HUES48 (cell line): ENCODE measurements at regions not wholly inside any gene's neighbourhood (a gene's known extent, or its start where the extent isn't known, plus 50 kb on each side); places are given as distances from the start of the nearest gene placed in this dataset.

ENCODE experiments used
- H3K27ac ChIP-seq: one replicate; pipeline ENCODE4 v1.7.0; 2013; ENCODE audit warnings: low read depth, low read length, inconsistent platforms
- H3K27me3 ChIP-seq: 2 replicates; pipeline ENCODE4 v1.6.1; 2013; ENCODE audit warnings: mild to moderate bottlenecking, low read length; ENCODE audit not compliant: control insufficient read depth, insufficient read depth
- H3K36me3 ChIP-seq: 2 replicates; pipeline ENCODE4 v1.6.1; 2013; ENCODE audit warnings: low read length; ENCODE audit not compliant: control insufficient read depth, insufficient read depth
- H3K4me1 ChIP-seq: 2 replicates; pipeline ENCODE4 v1.6.1; 2013; ENCODE audit warnings: mild to moderate bottlenecking, low read length; ENCODE audit not compliant: control insufficient read depth, insufficient read depth
- H3K4me3 ChIP-seq: 2 replicates; pipeline ENCODE4 v1.5.1; 2013; ENCODE audit warnings: mild to moderate bottlenecking, low read depth, low read length
- H3K9ac ChIP-seq: 2 replicates; pipeline ENCODE4 v1.6.1; 2013; ENCODE audit warnings: mild to moderate bottlenecking, low read depth, low read length, moderate library complexity
- H3K9me3 ChIP-seq: 2 replicates; pipeline ENCODE4 v1.6.1; 2013; ENCODE audit warnings: low read length; ENCODE audit not compliant: control insufficient read depth, insufficient read depth

DNA sequence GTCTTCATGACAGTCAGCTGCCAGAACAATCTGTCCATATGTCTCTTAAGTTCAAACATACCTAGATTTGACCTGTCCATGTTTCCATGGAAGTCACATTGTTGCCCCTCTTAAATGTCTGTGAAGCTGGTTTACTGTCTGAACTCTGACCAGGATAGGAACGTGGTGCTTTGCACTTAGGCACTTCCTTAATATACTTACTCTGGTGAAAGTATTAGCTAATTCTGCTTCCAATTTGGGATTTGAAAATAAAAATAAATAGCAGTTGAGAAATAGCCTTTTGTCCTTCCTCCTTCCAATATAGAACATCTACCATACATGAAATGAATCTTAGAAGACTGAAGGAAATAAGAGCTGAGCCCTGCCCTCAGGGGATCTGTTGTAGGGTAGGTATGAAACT, 524.5 kb upstream of the CLINT1 start:
- H3K4me3 ChIP-seq: no peak overlapping the region
- no peak overlapping the region for H3K27ac ChIP-seq
- no peak overlapping the region for H3K9ac ChIP-seq
- no peaks in the 10 kb centered on the region for H3K36me3 ChIP-seq
- peaks cover 7% of the 10 kb centered on the region for H3K4me1 ChIP-seq
- no peaks in the 10 kb centered on the region for H3K27me3 ChIP-seq
- no peaks in the 10 kb centered on the region for H3K9me3 ChIP-seq

DNA sequence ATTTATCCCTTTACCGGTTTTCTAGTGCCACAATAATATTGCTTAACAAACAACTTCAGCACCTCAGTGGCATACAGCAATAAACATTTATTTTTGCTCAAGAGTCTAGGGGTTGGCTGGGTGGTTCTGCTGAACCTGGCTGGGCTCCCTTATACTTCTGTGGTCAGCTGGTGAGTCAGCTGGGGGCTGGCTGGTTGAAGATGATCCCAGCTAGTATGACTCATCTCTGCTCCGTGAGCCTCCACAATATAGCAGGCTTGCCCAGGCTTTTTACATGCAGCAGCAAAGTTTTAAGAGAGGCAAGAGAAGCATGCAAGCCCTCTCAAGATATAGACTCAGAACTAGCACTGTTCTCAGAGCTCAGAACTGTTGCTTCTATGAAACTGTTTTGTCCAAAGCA, 523.5 kb upstream of the CLINT1 start:
- Histone ChIP-seq H3K9me3 (no peaks in the 10 kb centered on the region; the same call in 1 of the 2 replicates), H3K36me3 (no peaks in the 10 kb centered on the region), H3K4me3 (no peak overlapping the region), H3K27ac (peak overlapping the region; percentile 42), H3K9ac (no peak overlapping the region), H3K4me1 (peaks cover 7% of the 10 kb centered on the region), H3K27me3 (no peaks in the 10 kb centered on the region)

DNA sequence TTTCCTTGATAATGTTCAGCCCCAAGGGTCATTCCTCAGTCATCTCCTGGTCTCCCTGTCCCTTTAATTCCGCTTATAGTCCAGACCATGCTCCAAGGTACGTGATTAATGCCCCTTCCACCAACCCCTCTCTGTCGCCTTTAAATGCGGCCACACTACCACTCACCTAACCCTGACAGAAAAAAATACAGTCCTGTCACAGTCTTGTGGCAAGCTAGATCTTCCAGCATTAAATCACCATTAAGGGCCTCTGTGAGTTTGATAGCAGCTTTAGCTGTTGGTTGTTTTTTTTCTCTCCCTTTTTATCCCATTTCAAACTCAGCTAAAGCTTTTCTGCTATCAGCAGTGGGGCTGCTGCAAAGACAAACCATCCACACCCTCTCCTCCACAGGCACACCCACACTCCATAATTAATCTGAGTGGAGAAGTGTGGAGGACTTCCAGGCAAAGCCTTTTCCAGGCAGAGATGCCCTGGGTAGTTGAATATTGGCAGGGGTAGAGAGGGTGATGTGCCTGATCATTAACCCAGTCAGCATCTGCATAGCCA, 522.7 kb upstream of the CLINT1 start:
- Histone ChIP-seq H3K27ac (no peak overlapping the region), H3K9ac (no peak overlapping the region), H3K4me1 (peaks cover 7% of the 10 kb centered on the region), H3K27me3 (no peaks in the 10 kb centered on the region), H3K9me3 (no peaks in the 10 kb centered on the region; the same call in 1 of the 2 replicates), H3K4me3 (no peak overlapping the region), H3K36me3 (no peaks in the 10 kb centered on the region)

DNA sequence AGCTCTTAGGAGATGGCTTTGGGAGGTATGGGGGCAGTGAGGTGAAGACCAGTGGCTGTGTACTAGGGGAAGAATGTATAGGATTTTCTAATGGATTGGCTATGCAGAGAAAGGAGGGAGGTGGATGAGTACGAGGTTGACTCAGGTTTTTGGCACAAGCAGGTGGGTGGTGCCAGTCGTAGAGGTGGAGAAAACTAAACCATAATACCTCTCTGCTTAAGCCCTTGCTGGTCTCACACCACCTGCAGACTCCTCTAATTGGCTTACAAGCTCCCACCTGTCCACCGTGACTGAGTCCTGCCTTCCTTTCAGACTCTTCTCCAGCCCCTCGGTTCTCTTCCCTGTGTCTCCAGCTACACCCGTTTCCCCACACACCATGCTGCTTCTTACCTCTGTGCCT, 521.7 kb upstream of the CLINT1 start:
- Histone ChIP-seq H3K27me3 (no peaks in the 10 kb centered on the region), H3K4me1 (peaks cover 7% of the 10 kb centered on the region), H3K9me3 (no peaks in the 10 kb centered on the region; the same call in 1 of the 2 replicates), H3K9ac (no peak overlapping the region), H3K4me3 (no peak overlapping the region), H3K27ac (no peak overlapping the region), H3K36me3 (no peaks in the 10 kb centered on the region)

DNA sequence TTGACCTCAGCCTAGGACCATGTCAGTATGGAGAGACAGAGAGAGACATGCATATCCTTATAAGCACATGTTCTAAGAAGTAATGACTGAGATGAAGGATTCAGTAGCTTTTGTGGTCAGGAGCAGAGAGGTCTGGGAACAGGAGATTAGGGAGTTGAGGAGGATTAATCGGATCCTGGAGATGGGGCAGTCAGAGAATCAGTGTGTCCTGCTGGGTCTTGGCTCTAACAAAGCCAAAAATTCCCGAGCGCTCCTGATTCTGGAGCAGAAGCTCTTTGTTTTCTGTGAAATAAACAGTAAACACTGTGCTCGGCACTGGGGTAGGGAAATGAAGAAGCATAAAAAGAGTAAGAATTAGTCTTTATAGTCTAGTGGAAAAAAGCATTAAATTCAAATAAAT, 520.0 kb upstream of the CLINT1 start:
- Histone ChIP-seq H3K4me3 (no peak overlapping the region), H3K4me1 (peaks cover 7% of the 10 kb centered on the region), H3K27ac (no peak overlapping the region), H3K9me3 (no peaks in the 10 kb centered on the region; the same call in 1 of the 2 replicates), H3K9ac (no peak overlapping the region), H3K36me3 (no peaks in the 10 kb centered on the region), H3K27me3 (no peaks in the 10 kb centered on the region)

DNA sequence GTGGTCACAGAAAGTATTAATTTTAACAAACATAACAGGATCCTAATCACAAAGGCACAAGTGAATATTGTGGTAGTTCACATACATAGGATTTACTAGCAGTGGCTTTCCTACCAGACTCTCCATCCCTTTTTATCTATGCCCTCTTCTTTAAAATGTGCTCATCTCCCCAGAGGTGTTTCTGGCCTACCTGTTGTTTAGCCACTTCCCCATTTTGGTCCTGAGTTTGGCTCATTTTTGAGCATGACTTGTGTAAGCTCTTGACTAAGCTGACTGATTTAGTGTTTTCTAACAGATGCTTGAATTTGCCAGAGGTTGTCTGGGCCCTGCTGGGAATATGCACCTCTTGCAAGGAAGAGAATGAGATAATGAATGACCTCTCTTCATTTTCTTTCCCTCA, 517.7 kb upstream of the CLINT1 start:
- Histone ChIP-seq H3K4me1 (peaks cover 3% of the 10 kb centered on the region; the same call in 1 of the 2 replicates), H3K36me3 (no peaks in the 10 kb centered on the region), H3K9me3 (no peaks in the 10 kb centered on the region; the same call in 1 of the 2 replicates), H3K27me3 (no peaks in the 10 kb centered on the region), H3K27ac (no peak overlapping the region), H3K9ac (no peak overlapping the region), H3K4me3 (no peak overlapping the region)

DNA sequence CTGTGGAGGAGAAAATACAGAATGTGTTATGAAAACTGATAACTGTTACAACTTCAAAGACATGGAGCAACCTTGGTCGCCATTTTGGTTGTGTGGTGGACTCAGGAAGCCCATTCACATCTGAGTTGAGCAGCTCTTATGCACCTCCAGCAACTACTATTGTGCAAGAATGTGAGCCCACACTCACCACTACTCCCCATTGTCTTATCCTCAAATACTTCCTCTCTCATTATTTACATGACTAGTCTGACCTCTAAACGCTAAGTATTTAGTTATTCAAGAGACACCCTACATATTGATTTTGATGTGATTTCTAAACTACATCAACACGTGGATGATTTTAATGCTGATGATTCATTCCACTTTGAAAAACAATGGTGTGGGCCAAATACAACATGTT, 516.6 kb upstream of the CLINT1 start:
- Histone ChIP-seq H3K9me3 (no peaks in the 10 kb centered on the region; the same call in 1 of the 2 replicates), H3K4me3 (no peak overlapping the region), H3K27me3 (no peaks in the 10 kb centered on the region), H3K4me1 (peaks cover 3% of the 10 kb centered on the region; the same call in 1 of the 2 replicates), H3K27ac (no peak overlapping the region), H3K9ac (no peak overlapping the region), H3K36me3 (no peaks in the 10 kb centered on the region)

DNA sequence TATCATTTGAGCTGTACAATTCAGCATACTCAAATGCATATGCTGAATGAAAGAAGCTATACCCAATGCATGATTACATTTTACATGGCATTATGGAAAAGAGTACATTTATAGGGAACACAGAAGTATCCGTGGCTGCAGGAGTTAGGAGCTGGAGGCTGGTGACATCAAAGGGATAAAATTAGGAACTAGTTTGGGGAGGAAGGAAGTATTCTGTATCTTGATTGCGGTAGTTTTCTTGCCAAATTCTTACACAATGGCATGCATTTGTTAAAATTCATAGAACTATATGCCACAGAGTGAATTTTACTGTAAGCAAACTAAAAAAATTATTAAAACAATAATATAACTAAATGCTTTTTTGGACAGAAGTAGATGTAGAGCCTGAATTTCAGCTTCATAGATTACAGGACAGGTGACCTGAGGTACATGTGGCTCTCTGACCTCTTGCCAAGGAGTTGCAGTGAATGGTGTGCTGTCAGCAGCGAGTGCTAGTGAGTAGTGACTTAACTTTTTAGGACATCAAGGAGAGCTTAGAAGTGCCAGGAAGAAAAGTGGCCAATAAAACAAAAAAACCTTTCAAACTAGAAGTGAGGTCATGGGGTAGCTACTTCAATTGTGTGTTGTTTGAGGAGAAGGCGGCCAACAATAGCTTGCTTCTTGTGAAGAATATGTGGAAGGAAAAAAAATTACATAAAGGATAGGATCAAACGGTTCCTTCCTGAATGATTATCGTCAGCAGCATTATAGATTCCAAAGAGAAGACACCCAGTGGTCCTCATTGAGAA, 514.9 kb upstream of the CLINT1 start:
- Histone ChIP-seq H3K9ac (no peak overlapping the region), H3K4me1 (peaks cover 2% of the 10 kb centered on the region; the same call in 1 of the 2 replicates), H3K4me3 (no peak overlapping the region), H3K27me3 (no peaks in the 10 kb centered on the region), H3K36me3 (no peaks in the 10 kb centered on the region), H3K27ac (no peak overlapping the region), H3K9me3 (no peaks in the 10 kb centered on the region; the same call in 1 of the 2 replicates)

DNA sequence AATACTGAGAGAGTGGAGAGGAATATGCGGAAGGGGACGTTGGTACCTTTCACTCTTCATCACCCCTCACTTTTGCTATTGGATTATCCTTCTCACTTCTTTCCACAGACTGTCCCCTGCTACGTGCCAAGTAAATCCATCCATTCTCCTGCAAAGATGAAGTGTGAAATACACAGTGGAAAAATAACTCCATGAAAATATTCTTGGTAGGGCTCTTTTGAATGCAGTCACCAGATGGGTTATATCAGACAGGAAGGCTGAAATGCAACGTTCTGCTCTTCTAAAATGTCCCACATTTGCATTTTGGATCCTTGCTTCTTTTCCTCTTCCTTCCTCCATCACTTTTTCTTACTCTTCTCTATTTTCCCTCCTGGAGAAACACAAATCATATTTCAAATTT, 510.3 kb upstream of the CLINT1 start:
- Histone ChIP-seq H3K9me3 (no peaks in the 10 kb centered on the region), H3K4me1 (peaks cover 9% of the 10 kb centered on the region), H3K9ac (no peak overlapping the region), H3K36me3 (no peaks in the 10 kb centered on the region), H3K27ac (no peak overlapping the region), H3K4me3 (no peak overlapping the region), H3K27me3 (no peaks in the 10 kb centered on the region)

DNA sequence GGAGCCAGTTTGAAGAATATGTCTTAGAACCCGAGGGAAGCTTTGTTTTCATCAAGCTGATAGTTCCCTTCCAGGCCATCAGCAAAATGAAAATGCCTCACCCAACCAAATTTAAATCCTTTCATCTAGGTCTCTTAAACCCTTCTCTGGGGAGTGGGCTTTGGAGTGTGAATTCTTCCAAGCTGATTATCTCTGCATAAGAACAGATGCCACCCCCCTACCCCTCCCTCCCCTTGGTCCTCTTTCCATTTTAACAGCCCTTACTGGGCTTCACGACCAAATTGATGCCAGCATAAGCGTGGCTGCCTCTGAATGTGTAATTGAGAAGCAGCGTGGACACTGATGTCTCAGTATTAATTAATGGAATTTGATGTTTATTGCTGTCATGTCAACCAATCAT, 509.7 kb upstream of the CLINT1 start:
- Histone ChIP-seq H3K4me3 (no peak overlapping the region), H3K27me3 (no peaks in the 10 kb centered on the region), H3K9ac (no peak overlapping the region), H3K36me3 (no peaks in the 10 kb centered on the region), H3K4me1 (peaks cover 9% of the 10 kb centered on the region), H3K27ac (no peak overlapping the region), H3K9me3 (no peaks in the 10 kb centered on the region)

DNA sequence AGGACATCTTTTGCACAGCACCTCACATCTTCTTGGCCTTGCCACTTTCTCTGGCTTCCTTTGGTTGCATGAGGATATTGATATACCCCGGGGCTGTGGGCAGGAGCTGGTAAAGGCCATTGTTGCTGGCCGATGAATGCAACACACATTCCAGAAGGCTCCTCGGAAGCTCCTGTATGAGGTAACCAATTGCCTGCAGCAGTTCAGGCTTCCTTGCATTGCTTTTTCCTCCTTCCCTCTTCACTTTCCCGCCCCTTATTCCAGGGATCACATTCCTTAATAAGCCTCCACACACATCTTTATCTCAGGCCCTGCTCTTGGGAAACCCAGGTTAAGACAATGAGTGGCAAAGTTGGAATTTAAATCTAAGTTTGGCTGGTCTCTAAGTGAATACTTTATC, 505.4 kb upstream of the CLINT1 start:
- Histone ChIP-seq H3K27ac (no peak overlapping the region), H3K27me3 (no peaks in the 10 kb centered on the region), H3K4me3 (no peak overlapping the region), H3K9ac (no peak overlapping the region), H3K36me3 (no peaks in the 10 kb centered on the region), H3K4me1 (peaks cover 9% of the 10 kb centered on the region), H3K9me3 (no peaks in the 10 kb centered on the region)
